Lung microvascular endothelial cell (primary cell): ENCODE measurements at regions not wholly inside any gene's neighbourhood (a gene's known extent, or its start where the extent isn't known, plus 50 kb on each side); places are given as distances from the start of the nearest gene placed in this dataset.
"Not testable (repeated sequence)": the region's sequence is repeated elsewhere in the genome, so short reads cannot be mapped to it uniquely, and the experiment has no call there.

Experiments used
- DNase-seq, 2 donors: peaks; one replicate each; pipeline versions ENCODE4 v3.0.0 to v3.0.0-alpha.2; 2010; ENCODE audit warnings: low read depth in 2 of 2

DNA sequence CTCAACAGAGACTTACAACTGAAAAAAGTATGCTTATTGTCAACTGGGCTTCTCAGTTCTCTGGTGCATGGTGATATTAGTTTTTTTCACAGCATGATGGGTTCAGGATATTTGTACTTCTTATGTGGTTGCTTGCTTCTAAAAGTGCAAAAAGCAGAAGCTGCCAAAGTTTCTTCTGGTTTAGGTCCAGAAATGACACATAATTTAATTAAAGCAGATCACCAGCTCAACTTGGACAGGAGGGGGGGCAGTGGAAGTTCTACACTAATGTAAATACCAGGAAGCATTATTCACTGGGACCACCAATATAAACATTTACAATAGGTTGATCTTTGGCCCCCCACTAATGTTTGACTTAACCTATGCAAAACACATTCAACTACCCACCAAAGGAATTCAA is 354.8 kb upstream of the BRINP3 start:
- DNase-seq = no peak

DNA sequence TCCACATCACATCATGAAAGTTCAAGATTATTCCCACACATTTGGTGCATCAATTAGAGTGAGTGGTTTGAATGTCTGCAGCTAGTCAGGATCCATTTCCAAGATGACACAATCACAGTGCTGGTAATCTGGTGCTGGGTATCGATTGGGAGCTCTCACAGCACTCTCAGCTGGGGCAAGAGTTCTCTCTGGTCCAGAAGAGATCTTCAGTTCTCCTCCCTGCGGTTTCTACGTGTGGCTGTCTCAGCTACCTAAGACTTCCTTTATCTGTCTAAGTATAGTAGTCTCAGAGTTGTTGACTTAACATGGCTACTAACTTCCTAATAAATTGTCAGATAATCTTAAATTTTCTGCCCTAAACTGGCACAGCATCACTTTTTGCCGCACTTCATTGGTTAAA is 358.0 kb upstream of the BRINP3 start:
- no peak for DNase-seq

- not testable (repeated sequence) for DNase-seq
These were observed 359.5 kb upstream of the BRINP3 start for GRCh38 chr1:190837200-190837599.

DNA sequence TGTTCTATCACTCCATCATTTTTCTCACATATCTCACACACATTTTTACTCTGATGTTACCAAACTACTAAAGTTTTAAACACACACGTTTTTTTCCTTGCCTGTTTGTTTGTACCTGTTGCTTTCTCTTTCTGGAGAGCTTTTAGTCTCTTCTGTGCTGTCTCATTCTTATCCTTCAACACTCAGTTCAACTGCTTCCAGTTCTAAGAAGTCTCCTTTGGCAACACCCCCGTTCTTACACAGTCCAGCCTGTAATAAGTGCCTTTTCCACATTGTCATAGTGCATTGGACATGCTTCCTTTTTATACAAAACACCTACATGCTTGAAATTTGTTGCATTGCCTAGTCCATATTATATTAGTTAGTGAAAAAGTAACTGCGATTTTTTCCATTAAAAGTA is 360.2 kb upstream of the BRINP3 start:
- no peak for DNase-seq

DNA sequence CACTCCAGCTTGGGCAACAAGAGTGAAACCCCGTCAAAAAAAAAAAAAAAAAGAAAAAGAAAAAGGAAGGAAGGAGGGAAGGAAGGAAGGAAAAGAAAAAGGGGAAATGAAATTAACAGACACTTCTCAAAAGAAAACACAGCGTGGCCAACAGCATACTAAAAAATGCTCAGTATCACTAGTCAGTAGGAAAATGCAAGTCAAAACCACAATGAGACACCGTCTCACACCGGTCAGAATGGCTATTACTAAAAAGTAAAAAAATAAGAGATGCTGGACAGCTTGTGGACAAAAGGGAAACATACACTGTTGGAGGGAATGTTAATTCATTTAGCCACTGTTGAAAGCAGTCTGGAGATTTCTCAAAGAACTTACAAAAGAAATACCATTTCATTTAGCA is 369.5 kb upstream of the BRINP3 start:
- DNase-seq = no peak

- DNase-seq = no peak
These were observed 371.7 kb upstream of the BRINP3 start for GRCh38 chr1:190849346-190849745.

DNA sequence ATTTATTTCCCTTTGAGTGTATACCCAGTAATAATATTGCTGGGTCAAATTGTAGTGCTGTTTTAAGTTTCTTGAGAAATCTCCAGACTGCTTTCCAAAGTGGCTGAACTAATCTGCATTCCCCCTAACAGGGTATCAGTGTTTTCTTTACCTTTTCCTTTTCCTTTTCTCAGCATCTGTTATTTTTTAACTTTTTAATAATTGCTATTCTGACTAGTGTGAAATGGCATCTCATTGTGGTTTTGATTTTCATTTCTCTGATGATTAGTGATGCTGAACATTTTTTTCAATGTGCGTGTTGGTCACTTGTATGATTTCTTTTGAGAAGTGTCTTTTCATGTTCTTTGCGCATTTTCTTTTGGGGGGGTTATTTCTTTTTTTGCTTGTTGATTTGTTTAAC is 374.9 kb upstream of the BRINP3 start:
- DNase-seq = no peak

DNA sequence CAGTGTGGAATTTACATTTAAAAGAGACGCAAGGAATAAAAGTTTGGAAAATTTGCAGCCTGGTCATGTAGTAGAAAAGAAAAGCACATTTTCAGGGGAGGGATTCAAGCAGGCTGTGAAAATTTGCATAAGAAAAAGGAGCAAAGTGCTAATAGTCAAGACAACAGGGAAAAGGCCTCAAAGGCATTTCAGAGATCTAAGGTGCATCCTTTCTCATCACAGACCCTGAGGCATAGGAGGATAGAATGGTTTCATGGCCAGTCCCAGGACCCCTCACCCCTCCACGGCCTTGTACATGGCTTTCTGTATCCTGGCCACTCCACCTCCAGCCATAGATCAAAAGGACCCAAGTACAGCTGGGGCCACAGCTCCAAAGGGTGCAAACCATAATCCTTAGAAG is 380.5 kb upstream of the BRINP3 start:
- DNase-seq = no peak

DNA sequence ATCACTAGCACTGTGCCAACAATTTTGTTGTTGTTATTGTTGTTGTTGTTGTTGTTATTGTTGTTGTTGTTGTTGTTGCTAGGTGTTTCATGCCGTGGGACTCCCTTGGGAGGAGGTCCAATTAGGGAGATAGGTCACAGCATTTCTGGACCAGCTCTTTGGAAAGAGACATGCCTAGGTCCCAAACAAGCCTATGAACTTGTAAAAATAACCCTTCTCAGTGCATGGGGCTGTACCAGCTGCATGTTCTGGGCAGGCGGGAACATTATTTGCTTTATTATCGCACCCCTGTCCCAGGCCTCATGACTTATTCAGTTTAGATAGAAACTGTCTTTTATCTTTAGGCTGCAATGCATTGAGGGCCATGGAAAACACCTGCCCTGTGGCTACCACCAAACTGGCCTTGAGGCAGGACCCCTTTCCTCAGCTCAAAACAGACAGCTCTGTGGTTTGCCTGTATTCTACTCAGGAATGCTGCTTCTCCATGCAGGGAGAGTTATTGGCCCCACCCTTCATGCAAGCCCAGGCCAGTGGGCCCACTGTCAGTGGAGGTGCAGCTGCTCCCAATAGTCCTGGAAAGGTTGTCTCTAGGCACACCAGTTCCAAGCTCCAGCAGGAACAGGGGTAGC is 386.5 kb upstream of the BRINP3 start:
- no peak for DNase-seq

- no peak for DNase-seq
These were observed 402.7 kb upstream of the BRINP3 start for GRCh38 chr1:190880352-190880751.

GRCh38 chr1:190881064-190881463 is 403.4 kb upstream of the BRINP3 start:
- DNase-seq = no peak

DNA sequence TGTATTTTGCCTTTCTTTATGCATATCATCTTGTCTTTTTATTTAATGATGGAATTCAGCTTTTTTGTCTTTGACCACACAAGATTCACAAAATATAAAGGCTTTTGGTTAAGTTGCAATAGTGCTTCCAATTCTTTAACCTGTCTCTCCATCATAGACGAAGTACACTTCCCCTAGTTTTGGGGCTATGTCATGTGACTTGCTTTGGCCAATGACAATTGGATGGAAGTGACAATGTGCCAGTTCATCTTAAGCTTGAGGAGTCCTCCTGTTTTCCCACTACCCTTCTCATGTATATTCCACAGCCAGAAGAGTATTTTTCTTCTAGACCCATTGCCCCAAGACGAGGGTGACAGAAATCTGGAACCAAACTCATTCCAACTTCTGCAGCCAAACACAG is 419.6 kb upstream of the BRINP3 start:
- no peak for DNase-seq

GRCh38 chr1:190904091-190904695 is 426.5 kb upstream of the BRINP3 start:
- DNase-seq = no peak

- DNase-seq = no peak
These were observed 428.6 kb upstream of the BRINP3 start for GRCh38 chr1:190906206-190906725.

DNA sequence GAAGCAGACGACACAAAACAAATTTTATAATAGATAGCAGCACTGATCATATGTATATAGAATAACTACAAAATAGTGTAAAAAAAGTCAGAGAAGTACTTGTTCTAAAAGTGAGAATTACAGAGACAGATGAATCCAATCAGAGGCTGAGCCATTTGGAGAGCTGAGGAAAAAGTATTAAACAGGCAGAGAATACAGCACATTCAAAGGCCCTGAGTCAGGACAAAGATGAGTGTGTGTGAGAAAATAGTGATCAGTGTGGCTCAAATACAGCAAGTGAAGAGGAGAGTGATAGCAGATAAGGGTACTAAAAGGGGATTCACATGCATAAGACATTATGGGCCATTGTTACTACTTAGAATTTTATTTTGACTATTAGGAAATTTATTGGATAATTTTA is 430.6 kb upstream of the BRINP3 start:
- DNase-seq = no peak

- no peak for DNase-seq
These were observed 431.0 kb upstream of the BRINP3 start for GRCh38 chr1:190908691-190909090.

DNA sequence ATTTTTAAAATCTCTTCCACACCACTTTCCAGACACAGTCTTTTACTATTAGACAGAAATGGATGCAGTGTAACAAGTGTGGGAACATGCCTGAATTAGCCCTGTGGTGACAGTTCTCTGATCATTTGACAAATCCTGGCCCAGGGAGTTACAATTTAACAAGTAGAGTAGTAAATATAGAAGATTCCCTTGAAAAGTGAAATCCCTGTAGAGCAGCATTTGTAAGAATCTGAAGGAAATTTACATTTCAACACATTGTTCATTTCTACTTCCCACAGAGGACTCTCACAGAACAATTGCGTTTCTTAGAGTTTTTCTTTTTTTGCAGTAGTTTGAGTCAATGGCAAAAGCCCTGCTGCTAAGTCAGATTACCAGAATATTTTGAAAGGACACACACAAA is 458.3 kb upstream of the BRINP3 start:
- no peak for DNase-seq

GRCh38 chr1:190936337-190936736 is 458.7 kb upstream of the BRINP3 start:
- DNase-seq = no peak

DNA sequence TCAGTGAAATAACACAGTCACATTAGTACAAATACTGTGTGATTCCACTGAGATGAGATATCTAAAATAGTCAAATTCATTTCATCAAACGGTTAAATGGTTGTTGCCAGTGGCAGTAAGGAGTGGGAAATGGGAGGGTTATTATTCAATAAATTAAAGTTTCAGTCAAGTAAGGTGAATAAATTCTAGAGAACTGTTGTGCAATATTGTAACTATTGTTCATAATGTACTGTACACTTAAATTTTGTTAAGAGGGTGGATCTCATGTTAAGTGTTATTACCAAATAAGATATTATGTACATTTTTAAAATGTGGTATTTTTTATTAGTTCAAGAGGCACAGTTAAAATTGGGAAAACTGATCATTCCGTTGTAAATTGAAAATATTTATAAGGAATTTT is 463.3 kb upstream of the BRINP3 start:
- no peak for DNase-seq

GRCh38 chr1:190942475-190942874 is 464.8 kb upstream of the BRINP3 start:
- no peak for DNase-seq

DNA sequence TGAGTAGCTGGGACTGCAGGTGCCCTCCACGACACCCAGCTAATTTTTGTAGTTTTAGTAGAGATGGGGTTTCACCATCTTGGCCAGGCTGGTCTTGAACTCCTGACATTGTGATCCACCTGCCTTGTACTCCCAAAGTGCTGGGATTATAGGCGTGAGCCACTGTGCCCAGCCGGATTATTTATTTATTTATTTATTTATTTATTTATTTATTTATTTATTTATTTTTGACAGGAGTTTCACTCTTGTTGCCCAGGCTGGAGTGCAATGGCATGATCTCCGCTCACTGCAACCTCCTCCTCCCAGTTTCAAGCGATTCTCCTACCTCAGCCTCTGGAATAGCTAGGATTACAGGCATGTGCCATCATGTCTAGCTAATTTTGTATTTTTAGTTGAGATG is 466.1 kb upstream of the BRINP3 start:
- DNase-seq = not testable (repeated sequence)

- no peak for DNase-seq
These were observed 472.3 kb upstream of the BRINP3 start for GRCh38 chr1:190949939-190950338.

GRCh38 chr1:190957565-190957964 is 479.9 kb upstream of the BRINP3 start:
- DNase-seq = no peak

- no peak for DNase-seq
These were observed 485.7 kb upstream of the BRINP3 start for GRCh38 chr1:190963321-190963720.
